H1 (cell line): ENCODE measurements at regions not wholly inside any gene's neighbourhood (a gene's known extent, or its start where the extent isn't known, plus 50 kb on each side); places are given as distances from the start of the nearest gene placed in this dataset.

ENCODE experiments used
- CTCF ChIA-PET: fragments of 300-600 bp; sonication (Branson Sonifier 250); formaldehyde crosslinking; loops from one replicate; lab custom pipeline; 2021; ENCODE audit not compliant: partially characterized antibody; lab: Charles Lee
- POLR2A ChIA-PET: fragments of 300-600 bp; sonication (Branson Sonifier 250); formaldehyde crosslinking; loops from one replicate; lab custom pipeline; 2021; ENCODE audit warnings: inconsistent platforms; ENCODE audit not compliant: partially characterized antibody; lab: Charles Lee
- DNase-seq, 2 experiments: peaks; one replicate each; pipeline versions ENCODE4 v3.0.0 to v3.0.0-alpha.2; 2010 to 2022; ENCODE audit warnings: low spot score in 2 of 2, low read depth in 1 of 2, mixed read lengths in 1 of 2
- FAIRE-seq: peaks from 2 replicates; lab custom pipeline; 2011; peaks lifted over from hg19 to GRCh38; lab: Jason Lieb, UNC
- H2AFZ ChIP-seq: 2 replicates; pipeline ENCODE4 v1.8.1; 2012; ENCODE audit warnings: low read length, inconsistent platforms
- H2AK5ac ChIP-seq: 2 replicates; pipeline ENCODE4 v1.6.1; 2013; ENCODE audit warnings: low read depth, low read length
- H2BK120ac ChIP-seq: replicated peaks from 2 replicates; pipeline ENCODE3; 2013; ENCODE audit warnings: low read depth, low read length, inconsistent platforms
- H2BK12ac ChIP-seq: 2 replicates; pipeline ENCODE4 v1.6.1; 2013; ENCODE audit warnings: low read depth, low read length
- H2BK15ac ChIP-seq: 2 replicates; pipeline ENCODE4 v1.6.1; 2013; ENCODE audit warnings: low read length
- H2BK20ac ChIP-seq: 2 replicates; pipeline ENCODE4 v1.6.1; 2013; ENCODE audit warnings: low read length
- H2BK5ac ChIP-seq: 2 replicates; pipeline ENCODE4 v1.6.1; 2013; ENCODE audit warnings: low read depth, low read length
- H3K14ac ChIP-seq: 2 replicates; pipeline ENCODE4 v1.6.1; 2013; ENCODE audit warnings: inconsistent platforms; ENCODE audit not compliant: insufficient read length
- H3K18ac ChIP-seq: 2 replicates; pipeline ENCODE4 v1.6.1; 2013; ENCODE audit warnings: low read length; ENCODE audit errors: extremely low read depth
- H3K23ac ChIP-seq: 2 replicates; pipeline ENCODE4 v1.6.1; 2013; ENCODE audit warnings: inconsistent platforms; ENCODE audit not compliant: insufficient read length
- H3K23me2 ChIP-seq: 2 replicates; pipeline ENCODE4 v1.6.1; 2013; ENCODE audit warnings: low read depth, low read length
- H3K27ac ChIP-seq: 2 replicates; pipeline ENCODE4 v1.6.1; 2011; ENCODE audit warnings: low read depth, low read length, inconsistent platforms
- H3K27me3 ChIP-seq, 4 experiments: replicated peaks in 1 of 4; 1 replicate in 1 of 4; 2 replicates in 3 of 4; pipeline versions ENCODE4 v1.6.1 to v1.8.1; 2011 to 2013; ENCODE audit warnings: low read length in 3 of 4, mild to moderate bottlenecking in 3 of 4, inconsistent platforms in 2 of 4, mixed read lengths in 2 of 4, moderate library complexity in 1 of 4; ENCODE audit not compliant: control insufficient read depth in 3 of 4, insufficient read depth in 3 of 4; ENCODE audit errors: extremely low read depth in 1 of 4
- H3K36me3 ChIP-seq, 4 experiments: 2 replicates each; pipeline versions ENCODE4 v1.6.1 to v1.8.1; 2011 to 2013; ENCODE audit warnings: mild to moderate bottlenecking in 4 of 4, low read length in 3 of 4, moderate library complexity in 2 of 4, control low read depth in 1 of 4, inconsistent platforms in 1 of 4; ENCODE audit not compliant: insufficient read depth in 4 of 4, control insufficient read depth in 2 of 4
- H3K4ac ChIP-seq: replicated peaks from 2 replicates; pipeline ENCODE3; 2013; ENCODE audit warnings: low read length, low read depth, mixed read lengths, inconsistent platforms; ENCODE audit not compliant: insufficient read length
- H3K4me1 ChIP-seq, 4 experiments: replicated peaks in 1 of 4; 1 replicate in 1 of 4; 2 replicates in 3 of 4; pipeline versions ENCODE4 v1.6.1 to v1.8.1; 2011 to 2013; ENCODE audit warnings: low read length in 3 of 4, inconsistent platforms in 2 of 4, mixed read lengths in 1 of 4; ENCODE audit not compliant: insufficient read depth in 4 of 4, control insufficient read depth in 3 of 4
- H3K4me2 ChIP-seq, 2 experiments: 2 replicates each; pipeline versions ENCODE4 v1.6.1 to v1.8.1; 2011 to 2013; ENCODE audit warnings: low read depth in 2 of 2, low read length in 2 of 2, control low read depth in 1 of 2, inconsistent platforms in 1 of 2, mild to moderate bottlenecking in 1 of 2; ENCODE audit not compliant: insufficient read depth in 1 of 2
- H3K4me3 ChIP-seq, 4 experiments: fragments of 200-600, 300-600 bp in 1 of 4; sonication (generic), shearing (Covaris generic), sonication (Bioruptor Twin) in 1 of 4; 2 replicates each; pipeline versions ENCODE4 v1.5.1 to v1.8.1; 2011 to 2016; ENCODE audit warnings: low read length in 4 of 4, low read depth in 3 of 4, control low read depth in 2 of 4, inconsistent platforms in 2 of 4, mild to moderate bottlenecking in 2 of 4, mixed read lengths in 1 of 4, moderate library complexity in 1 of 4; ENCODE audit not compliant: insufficient read depth in 2 of 4; ENCODE audit errors: extremely low read depth in 1 of 4
- H3K56ac ChIP-seq: replicated peaks from 2 replicates; pipeline ENCODE3; 2013; ENCODE audit warnings: low read depth, mild to moderate bottlenecking, mixed read lengths, low read length, inconsistent platforms; ENCODE audit not compliant: insufficient read length
- H3K79me1 ChIP-seq: 2 replicates; pipeline ENCODE4 v1.6.1; 2013; ENCODE audit warnings: low read depth, low read length, control low read depth
- H3K79me2 ChIP-seq, 2 experiments: 2 replicates each; pipeline versions ENCODE4 v1.6.1 to v1.8.1; 2012 to 2013; ENCODE audit warnings: low read length in 2 of 2, mild to moderate bottlenecking in 2 of 2, inconsistent platforms in 1 of 2; ENCODE audit not compliant: insufficient read depth in 2 of 2, control insufficient read depth in 1 of 2
- H3K9ac ChIP-seq, 4 experiments: replicated peaks in 1 of 4; 1 replicate in 1 of 4; 2 replicates in 3 of 4; pipeline versions ENCODE4 v1.6.1 to v1.8.1; 2011 to 2013; ENCODE audit warnings: low read depth in 3 of 4, low read length in 3 of 4, control low read depth in 2 of 4, mild to moderate bottlenecking in 2 of 4, moderate library complexity in 2 of 4, inconsistent platforms in 1 of 4; ENCODE audit errors: extremely low read depth in 1 of 4
- H3K9me3 ChIP-seq, 2 experiments: 2 replicates each; pipeline versions ENCODE4 v1.6.1 to v1.8.1; 2012 to 2013; ENCODE audit warnings: mild to moderate bottlenecking in 2 of 2, moderate library complexity in 2 of 2, control low read depth in 1 of 2, inconsistent platforms in 1 of 2, low read depth in 1 of 2, low read length in 1 of 2, mixed read lengths in 1 of 2; ENCODE audit not compliant: insufficient read depth in 2 of 2
- H4K20me1 ChIP-seq, 2 experiments: replicated peaks in 1 of 2; 2 replicates each; pipeline versions ENCODE3 to v1.8.1; 2011 to 2013; ENCODE audit warnings: inconsistent platforms in 2 of 2, low read length in 2 of 2, mild to moderate bottlenecking in 1 of 2; ENCODE audit not compliant: insufficient read depth in 2 of 2, control insufficient read depth in 1 of 2
- H4K5ac ChIP-seq: 2 replicates; pipeline ENCODE4 v1.6.1; 2013; ENCODE audit warnings: low read length, low read depth, mixed read lengths, inconsistent platforms; ENCODE audit not compliant: insufficient read length
- H4K8ac ChIP-seq: 2 replicates; pipeline ENCODE4 v1.8.0; 2013; ENCODE audit warnings: mild to moderate bottlenecking, moderate library complexity, low read length, inconsistent platforms; ENCODE audit not compliant: insufficient read depth; ENCODE audit errors: extremely low read depth
- H4K91ac ChIP-seq: replicated peaks from 2 replicates; pipeline ENCODE3; 2013; ENCODE audit warnings: low read length, mixed read lengths, inconsistent platforms; ENCODE audit not compliant: insufficient read length
- ASH2L ChIP-seq: fragments of 200-600, 300-600 bp; sonication (generic); IDR thresholded peaks from one replicate; pipeline ENCODE4 v1.7.1; 2017; ENCODE audit warnings: low read length
- BACH1 ChIP-seq: IDR thresholded peaks from 2 replicates; pipeline ENCODE4 v1.6.1; 2012; ENCODE audit warnings: low read length, improper control_type of control experiment
- BRCA1 ChIP-seq: IDR thresholded peaks from 2 replicates; pipeline ENCODE4 v1.6.1; 2012; ENCODE audit warnings: low read depth, low read length, improper control_type of control experiment
- EGR1 ChIP-seq: IDR thresholded peaks from 2 replicates; pipeline ENCODE4 v1.6.1; 2011; ENCODE audit warnings: low read depth, low read length, borderline replicate concordance
- EP300 ChIP-seq, 2 experiments: IDR thresholded peaks; 1 replicate in 1 of 2; 2 replicates in 1 of 2; pipeline ENCODE4 v1.6.1; 2011 to 2012; ENCODE audit warnings: low read depth in 2 of 2, low read length in 2 of 2, mild to moderate bottlenecking in 2 of 2, borderline replicate concordance in 1 of 2, inconsistent platforms in 1 of 2, moderate library complexity in 1 of 2
- HDAC2 ChIP-seq, 2 experiments: fragments of 300-600 bp in 1 of 2; sonication (generic) in 1 of 2; IDR thresholded peaks; 2 replicates each; pipeline ENCODE4 v1.6.1; 2011 to 2012; ENCODE audit warnings: low read depth in 2 of 2, low read length in 2 of 2, mild to moderate bottlenecking in 2 of 2, moderate library complexity in 2 of 2, borderline replicate concordance in 1 of 2, inconsistent platforms in 1 of 2
- TBP ChIP-seq: IDR thresholded peaks from 2 replicates; pipeline ENCODE4 v1.6.1; 2011; ENCODE audit warnings: low read depth, low read length, improper control_type of control experiment
- WGBS, 2 experiments: shearing (Covaris generic) in 1 of 2; methylation state at CpG; one replicate each; pipeline versions ENCODE4 v1.1.6 to v1.1.7; 2013 to 2015; ENCODE audit warnings: low lambda C conversion rate in 2 of 2, mixed read lengths in 2 of 2, inconsistent platforms in 1 of 2, low coverage in 1 of 2, missing lambda C conversion rate in 1 of 2; ENCODE audit not compliant: insufficient replicate concordance in 2 of 2, insufficient coverage in 1 of 2, insufficient read length in 1 of 2; ENCODE audit errors: extremely low coverage in 1 of 2, missing lambda C conversion rate in 1 of 2; 5-methylcytosine and 5-hydroxymethylcytosine counted together

GRCh38 chr4:25500626-25501316 lies 123.7 kb downstream of the ANAPC4 start:
- H2BK120ac ChIP-seq: no peak overlapping the region
- H2BK12ac ChIP-seq: no peak overlapping the region; the same call in 1 of the 2 replicates
- CTCF ChIA-PET: interaction anchor here (0.8 to 3.9 kb wide), 5 partner anchors 13 to 68 kb away, joined by 3 to 20 read pairs (median 5); no protein-coding TSS in a partner anchor
- H4K8ac ChIP-seq: no peak overlapping the region
- TF ChIP-seq ASH2L: no peak
- TF ChIP-seq EGR1: no peak
- TF ChIP-seq BACH1: no peak
- TF ChIP-seq BRCA1: no peak
- TF ChIP-seq TBP: no peak
- TF ChIP-seq EP300 (IDR thresholded peaks at IDR 0.05; ENCODE audit: borderline replicate concordance in 1 of 2, low read depth in 2 of 2, low read length in 2 of 2): no peak
- TF ChIP-seq HDAC2 (IDR thresholded peaks at IDR 0.05; ENCODE audit: borderline replicate concordance in 1 of 2, low read depth in 2 of 2, low read length in 2 of 2): no peak
- no peaks in the 10 kb centered on the region for H3K4me1 ChIP-seq
- H3K23ac ChIP-seq: no peak overlapping the region
- H3K27ac ChIP-seq: no peak overlapping the region
- no peak overlapping the region for H2BK20ac ChIP-seq
- no peak overlapping the region for H4K5ac ChIP-seq
- no peak overlapping the region for H2AFZ ChIP-seq
- H3K36me3 ChIP-seq: no peaks in the 10 kb centered on the region
- no peaks in the 10 kb centered on the region for H3K23me2 ChIP-seq
- H3K9me3 ChIP-seq: no peaks in the 10 kb centered on the region
- H3K18ac ChIP-seq: no peak overlapping the region
- FAIRE-seq: no peak
- H3K4me2 ChIP-seq: no peak overlapping the region
- no peak overlapping the region for H2AK5ac ChIP-seq
- no peak overlapping the region for H3K14ac ChIP-seq
- no peaks in the 10 kb centered on the region for H3K79me1 ChIP-seq
- H3K56ac ChIP-seq: no peak overlapping the region
- 84% methylated on average over 9 of the region's 9 CpGs; no CpG with 5 or more reads in 1 of the 2 experiments for WGBS, 2 experiments
- H4K91ac ChIP-seq: no peak overlapping the region
- H3K9ac ChIP-seq: no peak overlapping the region
- no peak overlapping the region for H3K4ac ChIP-seq
- no peaks in the 10 kb centered on the region for H3K79me2 ChIP-seq
- no peak for DNase-seq
- no peak overlapping the region for H3K4me3 ChIP-seq
- H4K20me1 ChIP-seq: no peaks in the 10 kb centered on the region
- H2BK15ac ChIP-seq: no peak overlapping the region
- no peak overlapping the region for H2BK5ac ChIP-seq
- POLR2A ChIA-PET: no interaction called here
- H3K27me3 ChIP-seq: no peaks in the 10 kb centered on the region
